DOHH2 (cell line): ENCODE measurements at regions not wholly inside any gene's neighbourhood (a gene's known extent, or its start where the extent isn't known, plus 50 kb on each side); places are given as distances from the start of the nearest gene placed in this dataset.

Experiments
- H3F3A ChIP-seq: fragments of 200-600 bp; sonication (generic), shearing (Covaris generic); 2 replicates; pipeline ENCODE4 v1.6.0; 2016; ENCODE audit warnings: antibody characterized with exemption, mild to moderate bottlenecking; ENCODE audit not compliant: control insufficient read depth, insufficient read depth
- H3K27ac ChIP-seq: fragments of 200-600 bp; sonication (generic); 2 replicates; pipeline ENCODE4 v1.5.1; 2014; ENCODE audit warnings: low read depth, mild to moderate bottlenecking, low read length, moderate library complexity
- H3K27me3 ChIP-seq: fragments of 200-600 bp; sonication (generic); 2 replicates; pipeline ENCODE4 v1.6.1; 2014; ENCODE audit warnings: mild to moderate bottlenecking, low read length, mixed read lengths; ENCODE audit not compliant: control insufficient read depth
- H3K36me3 ChIP-seq: fragments of 200-600 bp; sonication (generic); 2 replicates; pipeline ENCODE4 v1.6.1; 2014; ENCODE audit warnings: mild to moderate bottlenecking, low read length, moderate library complexity, mixed read lengths; ENCODE audit not compliant: control insufficient read depth
- H3K4me1 ChIP-seq: fragments of 200-600 bp; sonication (generic); 2 replicates; pipeline ENCODE4 v1.6.1; 2014; ENCODE audit warnings: mild to moderate bottlenecking, low read length, mixed read lengths; ENCODE audit not compliant: control insufficient read depth
- H3K4me2 ChIP-seq: fragments of 200-600 bp; sonication (generic); 2 replicates; pipeline ENCODE4 v1.6.0; 2014; ENCODE audit warnings: mild to moderate bottlenecking, low read length, moderate library complexity
- H3K4me3 ChIP-seq: fragments of 200-600 bp; sonication (generic); 2 replicates; pipeline ENCODE4 v1.5.1; 2014; ENCODE audit warnings: mild to moderate bottlenecking, low read length, mixed read lengths
- H3K79me2 ChIP-seq: fragments of 200-600 bp; sonication (generic); 2 replicates; pipeline ENCODE4 v1.6.1; 2014; ENCODE audit warnings: mild to moderate bottlenecking, low read length, mixed read lengths; ENCODE audit not compliant: control insufficient read depth
- H3K9me2 ChIP-seq: fragments of 200-600 bp; sonication (generic); replicated peaks from 2 replicates; pipeline ENCODE4 v1.6.1; 2014; ENCODE audit warnings: mild to moderate bottlenecking, low read length, mixed read lengths; ENCODE audit not compliant: control insufficient read depth
- H3K9me3 ChIP-seq: fragments of 200-600 bp; sonication (generic); 2 replicates; pipeline ENCODE4 v1.6.1; 2014; ENCODE audit warnings: antibody characterized with exemption, low read length, mixed read lengths; ENCODE audit not compliant: control insufficient read depth, insufficient read depth
- H4K20me1 ChIP-seq: fragments of 200-600 bp; sonication (generic); 2 replicates; pipeline ENCODE4 v1.6.0; 2014; ENCODE audit warnings: low read depth, mild to moderate bottlenecking, antibody characterized with exemption, low read length, moderate library complexity; ENCODE audit not compliant: control insufficient read depth, insufficient read depth
- EZH2phosphoT487 ChIP-seq: fragments of 200-600 bp; sonication (generic); IDR thresholded peaks from 2 replicates; pipeline ENCODE4 v1.6.1; 2017; ENCODE audit warnings: borderline replicate concordance, mild to moderate bottlenecking, antibody characterized with exemption, low read length, moderate library complexity, mixed read lengths
- TF ChIP-seq, protein P1 (sequence below): fragments of 200-600 bp; sonication (generic); IDR thresholded peaks from one replicate; pipeline ENCODE4 v1.5.1; 2014; ENCODE audit warnings: antibody characterized with exemption, mild to moderate bottlenecking, low read depth, low read length; ENCODE audit not compliant: poor library complexity, severe bottlenecking

DNA sequence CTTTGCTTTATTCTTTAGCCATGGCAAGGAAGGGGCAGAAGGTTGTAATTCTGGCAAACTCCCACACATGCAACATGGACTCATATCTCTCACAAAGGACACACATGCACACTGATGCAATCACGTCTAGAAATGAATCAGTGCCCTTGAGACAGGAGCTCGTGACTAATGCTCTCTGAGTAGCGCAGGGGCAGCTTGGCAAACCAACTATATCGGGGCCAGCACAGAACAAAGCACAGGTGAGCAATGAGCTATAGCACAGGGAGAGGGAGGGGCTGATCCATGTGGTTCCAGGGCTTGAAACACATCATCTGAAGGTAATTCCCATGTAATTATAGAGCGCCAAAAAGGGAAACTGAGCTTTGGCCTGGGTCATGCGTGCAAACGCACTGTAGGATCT is 165.2 kb upstream of the KLF7 start:
- Histone ChIP-seq H3K9me2 (no peaks in the 10 kb centered on the region), H3K9me3 (peaks cover 4% of the 10 kb centered on the region; the same call in 1 of the 2 replicates), H3K27me3 (peaks cover 64% of the 10 kb centered on the region), H3K36me3 (no peaks in the 10 kb centered on the region), H3K4me1 (no peaks in the 10 kb centered on the region), H3F3A (no peaks in the 10 kb centered on the region), H3K4me3 (no peak overlapping the region), H3K79me2 (no peaks in the 10 kb centered on the region), H3K27ac (no peak overlapping the region), H4K20me1 (no peaks in the 10 kb centered on the region), H3K4me2 (no peak overlapping the region)
- TF ChIP-seq, protein P1, sequence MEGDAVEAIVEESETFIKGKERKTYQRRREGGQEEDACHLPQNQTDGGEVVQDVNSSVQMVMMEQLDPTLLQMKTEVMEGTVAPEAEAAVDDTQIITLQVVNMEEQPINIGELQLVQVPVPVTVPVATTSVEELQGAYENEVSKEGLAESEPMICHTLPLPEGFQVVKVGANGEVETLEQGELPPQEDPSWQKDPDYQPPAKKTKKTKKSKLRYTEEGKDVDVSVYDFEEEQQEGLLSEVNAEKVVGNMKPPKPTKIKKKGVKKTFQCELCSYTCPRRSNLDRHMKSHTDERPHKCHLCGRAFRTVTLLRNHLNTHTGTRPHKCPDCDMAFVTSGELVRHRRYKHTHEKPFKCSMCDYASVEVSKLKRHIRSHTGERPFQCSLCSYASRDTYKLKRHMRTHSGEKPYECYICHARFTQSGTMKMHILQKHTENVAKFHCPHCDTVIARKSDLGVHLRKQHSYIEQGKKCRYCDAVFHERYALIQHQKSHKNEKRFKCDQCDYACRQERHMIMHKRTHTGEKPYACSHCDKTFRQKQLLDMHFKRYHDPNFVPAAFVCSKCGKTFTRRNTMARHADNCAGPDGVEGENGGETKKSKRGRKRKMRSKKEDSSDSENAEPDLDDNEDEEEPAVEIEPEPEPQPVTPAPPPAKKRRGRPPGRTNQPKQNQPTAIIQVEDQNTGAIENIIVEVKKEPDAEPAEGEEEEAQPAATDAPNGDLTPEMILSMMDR: no peak
- TF ChIP-seq EZH2phosphoT487: no peak

DNA sequence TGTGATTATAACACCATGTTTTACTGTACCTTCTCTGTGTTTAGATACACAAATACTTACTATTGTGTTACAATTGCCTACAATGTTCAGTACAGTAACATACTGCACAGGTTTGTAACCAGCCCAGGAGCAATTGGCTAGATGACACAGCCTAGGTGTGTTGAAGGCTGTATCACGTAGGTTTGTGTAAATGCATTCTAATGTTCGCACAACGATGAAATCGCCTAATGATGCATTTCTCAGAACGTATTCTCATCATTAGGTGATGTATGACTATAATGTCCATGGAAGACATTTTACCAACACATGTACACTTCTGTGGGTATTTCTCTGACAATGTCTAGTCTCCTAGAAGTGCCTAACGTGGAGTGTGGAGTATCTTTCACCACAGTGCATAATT is 165.9 kb upstream of the KLF7 start:
- H3F3A ChIP-seq: no peaks in the 10 kb centered on the region
- no peak overlapping the region for H3K4me2 ChIP-seq
- TF ChIP-seq, protein P1: no peak
- no peak for TF ChIP-seq EZH2phosphoT487
- no peaks in the 10 kb centered on the region for H4K20me1 ChIP-seq
- no peak overlapping the region for H3K27ac ChIP-seq
- H3K27me3 ChIP-seq: peaks cover 65% of the 10 kb centered on the region
- H3K9me3 ChIP-seq: peaks cover 4% of the 10 kb centered on the region; the same call in 1 of the 2 replicates
- H3K36me3 ChIP-seq: no peaks in the 10 kb centered on the region
- H3K4me3 ChIP-seq: no peak overlapping the region
- no peaks in the 10 kb centered on the region for H3K4me1 ChIP-seq
- H3K79me2 ChIP-seq: no peaks in the 10 kb centered on the region
- H3K9me2 ChIP-seq: no peaks in the 10 kb centered on the region

DNA sequence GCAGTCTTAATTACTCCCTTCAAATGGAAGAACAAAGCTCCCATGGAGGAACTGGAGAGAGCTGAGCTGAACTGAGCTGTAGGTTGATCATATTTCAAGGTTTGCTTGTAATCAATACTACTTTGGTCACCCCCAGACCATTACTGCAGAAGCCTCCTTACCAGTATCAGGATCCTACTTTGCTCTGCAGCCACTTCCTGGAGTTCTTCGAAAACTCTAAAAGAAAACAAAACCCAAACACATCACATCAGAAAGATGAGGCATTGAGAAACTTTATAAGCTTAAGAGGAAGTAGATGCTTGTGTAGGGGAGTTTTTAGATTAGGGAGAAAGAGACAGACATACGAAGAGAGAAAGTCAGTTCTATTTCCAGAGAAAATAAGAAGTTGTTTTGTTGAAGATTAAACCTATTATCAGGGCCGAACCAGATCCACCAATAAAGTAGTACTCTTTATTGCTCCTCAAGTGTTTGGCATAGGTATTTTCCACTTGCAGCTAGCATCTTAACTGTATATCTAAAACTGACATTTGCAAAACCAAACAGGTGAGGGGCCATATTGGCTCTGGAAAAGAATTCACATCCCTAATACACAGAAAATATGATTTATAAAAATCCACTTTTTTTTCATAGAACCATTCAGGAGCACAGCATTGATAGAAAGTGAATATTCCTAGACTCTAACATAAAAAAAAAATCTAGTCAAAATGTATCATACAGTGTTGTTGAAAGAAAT is 166.9 kb upstream of the KLF7 start:
- Histone ChIP-seq H3K27ac (no peak overlapping the region), H4K20me1 (no peaks in the 10 kb centered on the region), H3K4me1 (no peaks in the 10 kb centered on the region), H3F3A (no peaks in the 10 kb centered on the region), H3K79me2 (no peaks in the 10 kb centered on the region), H3K36me3 (no peaks in the 10 kb centered on the region), H3K4me3 (no peak overlapping the region), H3K27me3 (peaks cover 63% of the 10 kb centered on the region), H3K9me2 (no peaks in the 10 kb centered on the region), H3K4me2 (no peak overlapping the region), H3K9me3 (peaks cover 4% of the 10 kb centered on the region; the same call in 1 of the 2 replicates)
- TF ChIP-seq, protein P1: no peak
- no peak for TF ChIP-seq EZH2phosphoT487
